NB4 (cell line): ENCODE measurements at regions not wholly inside any gene's neighbourhood (a gene's known extent, or its start where the extent isn't known, plus 50 kb on each side); places are given as distances from the start of the nearest gene placed in this dataset.

Source experiments
- CTCF ChIP-seq: IDR thresholded peaks from one replicate; pipeline ENCODE4 v1.5.1; 2012; ENCODE audit warnings: low read depth, low read length
- POLR2A ChIP-seq: IDR thresholded peaks from 2 replicates; pipeline ENCODE4 v1.6.1; 2011; ENCODE audit warnings: mild to moderate bottlenecking; ENCODE audit not compliant: insufficient read length; ENCODE audit errors: extremely low read depth
- TF ChIP-seq, protein P1 (sequence below): IDR thresholded peaks from 2 replicates; pipeline ENCODE4 v1.6.1; 2011; ENCODE audit warnings: low read depth, low read length

GRCh38 chr20:22682381-22682780, 98.0 kb upstream of the FOXA2 start:
- no peak for TF ChIP-seq POLR2A
- no peak for TF ChIP-seq CTCF
- TF ChIP-seq, protein P1, sequence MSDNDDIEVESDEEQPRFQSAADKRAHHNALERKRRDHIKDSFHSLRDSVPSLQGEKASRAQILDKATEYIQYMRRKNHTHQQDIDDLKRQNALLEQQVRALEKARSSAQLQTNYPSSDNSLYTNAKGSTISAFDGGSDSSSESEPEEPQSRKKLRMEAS, result no peak
